Neural progenitor cell (in vitro differentiated cells): ENCODE measurements at regions not wholly inside any gene's neighbourhood (a gene's known extent, or its start where the extent isn't known, plus 50 kb on each side); places are given as distances from the start of the nearest gene placed in this dataset.

Source experiments
- EZH2 ChIP-seq: fragments of 200-600 bp; sonication (generic); IDR thresholded peaks from 2 replicates; pipeline ENCODE4 v1.6.1; 2017; ENCODE audit warnings: antibody characterized with exemption, mild to moderate bottlenecking, moderate library complexity
- TF ChIP-seq, protein P1 (sequence below): fragments of 200-600 bp; sonication (generic); IDR thresholded peaks from 2 replicates; pipeline ENCODE4 v1.5.1; 2017; ENCODE audit warnings: antibody characterized with exemption, mild to moderate bottlenecking

GRCh38 chr6:80446454-80447045 is 340.1 kb downstream of the BCKDHB start:
- TF ChIP-seq, protein P1, sequence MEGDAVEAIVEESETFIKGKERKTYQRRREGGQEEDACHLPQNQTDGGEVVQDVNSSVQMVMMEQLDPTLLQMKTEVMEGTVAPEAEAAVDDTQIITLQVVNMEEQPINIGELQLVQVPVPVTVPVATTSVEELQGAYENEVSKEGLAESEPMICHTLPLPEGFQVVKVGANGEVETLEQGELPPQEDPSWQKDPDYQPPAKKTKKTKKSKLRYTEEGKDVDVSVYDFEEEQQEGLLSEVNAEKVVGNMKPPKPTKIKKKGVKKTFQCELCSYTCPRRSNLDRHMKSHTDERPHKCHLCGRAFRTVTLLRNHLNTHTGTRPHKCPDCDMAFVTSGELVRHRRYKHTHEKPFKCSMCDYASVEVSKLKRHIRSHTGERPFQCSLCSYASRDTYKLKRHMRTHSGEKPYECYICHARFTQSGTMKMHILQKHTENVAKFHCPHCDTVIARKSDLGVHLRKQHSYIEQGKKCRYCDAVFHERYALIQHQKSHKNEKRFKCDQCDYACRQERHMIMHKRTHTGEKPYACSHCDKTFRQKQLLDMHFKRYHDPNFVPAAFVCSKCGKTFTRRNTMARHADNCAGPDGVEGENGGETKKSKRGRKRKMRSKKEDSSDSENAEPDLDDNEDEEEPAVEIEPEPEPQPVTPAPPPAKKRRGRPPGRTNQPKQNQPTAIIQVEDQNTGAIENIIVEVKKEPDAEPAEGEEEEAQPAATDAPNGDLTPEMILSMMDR = no peak
- no peak for TF ChIP-seq EZH2
